ENCODE measurements at regions not wholly inside any gene's neighbourhood (a gene's known extent, or its start where the extent isn't known, plus 50 kb on each side); places are given as distances from the start of the nearest gene placed in this dataset.

GRCh38 chr13:29961036-29961670 lies 110.7 kb upstream of the UBL3 start (continued):
- no peak for TF ChIP-seq CTCF (conservative IDR thresholded peaks at IDR 0.05; ENCODE audit: low read depth in 2 of 2)
- TF ChIP-seq EZH2 (IDR thresholded peaks at IDR 0.05; ENCODE audit: low read depth, unreplicated experiment) = no peak
- TF ChIP-seq NANOG (IDR thresholded peaks at IDR 0.05; ENCODE audit: borderline replicate concordance) = no peak
- no peak for TF ChIP-seq POLR2AphosphoS5 (IDR thresholded peaks at IDR 0.05; ENCODE audit: low read depth)
- no peak for TF ChIP-seq ZNF331 (CRISPR knock-in tag; IDR thresholded peaks at IDR 0.05; ENCODE audit: low read depth)

GRCh38 chr13:29959603-29960002 lies 109.2 kb upstream of the UBL3 start:
- H3K4me3 ChIP-seq = no peak overlapping the region
- no peak overlapping the region for H3K27ac ChIP-seq (ENCODE audit: low read depth)
- no peak overlapping the region; the same call in 1 of the 2 replicates for H2AFZ ChIP-seq
- TF ChIP-seq STAT1 (IDR thresholded peaks at IDR 0.05; ENCODE audit: unreplicated experiment) (no peak), CREB1 (CRISPR knock-in tag; IDR thresholded peaks at IDR 0.05; ENCODE audit: low read depth) (no peak), EZH2 (IDR thresholded peaks at IDR 0.05; ENCODE audit: low read depth, unreplicated experiment) (no peak), NANOG (IDR thresholded peaks at IDR 0.05; ENCODE audit: borderline replicate concordance) (no peak), ZNF331 (CRISPR knock-in tag; IDR thresholded peaks at IDR 0.05; ENCODE audit: low read depth) (no peak)
- peak overlapping the region; percentile 38; the same call in 1 of the 2 replicates for H3K4me2 ChIP-seq
- Mint-ChIP-seq H3K4me1 (peaks cover 51% of the 10 kb centered on the region), H3K27ac (no peak overlapping the region), H3K27me3 (ENCODE audit: insufficient read depth, low read depth, poor library complexity) (peaks cover 5% of the 10 kb centered on the region), H3K9me3 (peaks cover 10% of the 10 kb centered on the region; the same call in 2 of the 3 replicates), H3K36me3 (ENCODE audit: low read depth) (peaks cover 9% of the 10 kb centered on the region), H3K4me3 (no peak overlapping the region)
- no peaks in the 10 kb centered on the region for H4K20me1 ChIP-seq (replicated peaks; ENCODE audit: insufficient read depth)
- peaks cover 10% of the 10 kb centered on the region for H3K9me2 ChIP-seq (ENCODE audit: insufficient read depth)
- no peaks in the 10 kb centered on the region; the same call in 1 of the 2 replicates for H3K36me3 ChIP-seq (ENCODE audit: insufficient read depth)
- H3K4me1 ChIP-seq (ENCODE audit: insufficient read depth) = peaks cover 42% of the 10 kb centered on the region
- DNase-seq (ENCODE audit: low spot score) (no peak), ATAC-seq (no peak)
- no peaks in the 10 kb centered on the region for H3F3A ChIP-seq (replicated peaks; ENCODE audit: low read depth)
- no peaks in the 10 kb centered on the region for H3K27me3 ChIP-seq (ENCODE audit: insufficient read depth)
- no peaks in the 10 kb centered on the region for H3K79me2 ChIP-seq (replicated peaks; ENCODE audit: insufficient read depth)

- H3K9me3 Mint-ChIP-seq = peaks cover 5% of the 10 kb centered on the region; the same call in 2 of the 3 replicates
- peak; percentile 76 for ATAC-seq
- no peak overlapping the region for H3K4me3 ChIP-seq
- peaks cover 49% of the 10 kb centered on the region for H3K4me1 Mint-ChIP-seq
- peaks cover 42% of the 10 kb centered on the region for H3K4me1 ChIP-seq (ENCODE audit: insufficient read depth)
- no peak overlapping the region for H3K4me3 Mint-ChIP-seq
- H3K27ac ChIP-seq (ENCODE audit: low read depth) = no peak overlapping the region
- no peak for TF ChIP-seq ZNF114 (CRISPR knock-in tag; IDR thresholded peaks at IDR 0.05)
- peak; percentile 61 for TF ChIP-seq REST (IDR thresholded peaks at IDR 0.05; ENCODE audit: unreplicated experiment)
- no peak for TF ChIP-seq CTCF (conservative IDR thresholded peaks at IDR 0.05; ENCODE audit: low read depth in 2 of 2)
- TF ChIP-seq ETS1 (IDR thresholded peaks at IDR 0.05) = no peak
- TF ChIP-seq EZH2 (IDR thresholded peaks at IDR 0.05; ENCODE audit: low read depth, unreplicated experiment) = no peak
- peak overlapping the region; percentile 72 for H2AFZ ChIP-seq
- no peaks in the 10 kb centered on the region for H3F3A ChIP-seq (replicated peaks; ENCODE audit: low read depth)
- peak overlapping the region; percentile 38; the same call in 1 of the 2 replicates for H3K4me2 ChIP-seq
- no peaks in the 10 kb centered on the region; the same call in 1 of the 2 replicates for H3K36me3 ChIP-seq (ENCODE audit: insufficient read depth)
- peaks cover 4% of the 10 kb centered on the region; the same call in 2 of the 3 replicates for H3K36me3 Mint-ChIP-seq (ENCODE audit: low read depth)
- H3K27me3 ChIP-seq (ENCODE audit: insufficient read depth) = no peaks in the 10 kb centered on the region
- no peaks in the 10 kb centered on the region for H4K20me1 ChIP-seq (replicated peaks; ENCODE audit: insufficient read depth)
- peaks cover 10% of the 10 kb centered on the region for H3K9me2 ChIP-seq (ENCODE audit: insufficient read depth)
- peaks cover 2% of the 10 kb centered on the region for H3K27me3 Mint-ChIP-seq (ENCODE audit: insufficient read depth, low read depth, poor library complexity)
- no peaks in the 10 kb centered on the region for H3K79me2 ChIP-seq (replicated peaks; ENCODE audit: insufficient read depth)
- DNase-seq (ENCODE audit: low spot score) = peak; percentile 32
- H3K27ac Mint-ChIP-seq = no peak overlapping the region
These were observed 108.7 kb upstream of the UBL3 start for GRCh38 chr13:29959086-29959485.

Data from GM23338 (cell line).